NCI-H2196 treated with DMSO at 0.1 percent for 48 hours (cell line): ENCODE measurements at regions not wholly inside any gene's neighbourhood (a gene's known extent, or its start where the extent isn't known, plus 50 kb on each side); places are given as distances from the start of the nearest gene placed in this dataset.

ENCODE experiments used
- DNase-seq: peaks from one replicate; lab custom pipeline; 2025; ENCODE audit not compliant: unreplicated experiment; lab: John Stamatoyannopoulos, UW

DNA sequence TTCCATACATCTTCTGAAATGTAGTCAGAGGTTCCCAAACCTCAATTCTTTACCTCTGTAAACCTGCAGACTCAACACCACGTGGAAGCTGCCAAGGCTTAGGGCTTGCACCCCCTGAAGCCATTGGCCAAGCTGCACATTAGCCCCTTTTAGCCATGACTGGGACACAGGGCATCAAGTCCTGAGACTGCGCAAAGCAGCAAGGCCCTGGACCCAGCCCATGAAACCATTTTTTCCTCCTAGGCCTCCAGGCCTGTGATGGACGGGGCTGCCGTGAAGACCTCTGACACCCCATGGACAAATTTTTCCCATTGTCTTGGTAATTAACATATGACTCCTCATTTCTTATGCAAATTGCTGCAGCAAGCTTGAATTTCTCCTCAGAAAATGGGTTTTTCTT lies 727.8 kb downstream of the C6orf118 start:
- no peak for DNase-seq

DNA sequence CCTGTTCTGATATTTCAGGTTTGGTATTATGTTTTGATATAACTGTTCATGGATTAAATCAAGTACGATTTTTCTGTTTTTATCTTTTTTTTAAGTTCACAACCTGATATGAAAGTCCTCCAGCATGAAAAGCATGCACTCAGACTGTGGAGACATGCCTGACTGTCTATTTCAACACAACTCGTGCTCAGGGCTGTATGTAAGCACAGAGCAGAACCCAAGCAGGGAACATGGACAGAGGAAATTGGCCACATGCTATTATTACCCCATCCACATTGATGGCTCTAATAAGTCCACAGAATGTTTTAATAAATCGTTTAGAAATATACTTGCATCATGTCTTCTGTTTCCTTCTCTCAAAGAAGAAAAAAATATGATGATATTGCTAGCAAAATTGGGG lies 730.4 kb downstream of the C6orf118 start:
- no peak for DNase-seq

DNA sequence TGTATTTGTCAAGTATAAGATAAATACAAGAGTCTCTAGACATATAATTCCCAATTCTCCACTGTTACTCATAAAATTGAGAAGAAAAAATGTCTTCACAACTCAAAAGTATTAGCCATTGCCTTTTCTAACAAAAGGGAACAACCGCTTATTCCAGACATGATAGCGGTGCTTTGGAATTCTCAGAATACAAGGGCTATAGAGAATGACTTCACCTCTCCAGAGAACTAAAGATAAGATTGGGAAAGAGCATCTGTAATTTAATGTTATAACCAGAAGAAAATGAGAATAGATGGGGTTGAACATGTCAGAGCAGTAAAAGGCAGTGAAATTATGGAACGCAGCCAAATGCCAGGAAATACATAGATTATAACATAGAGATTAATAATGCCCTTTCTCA lies 730.8 kb downstream of the C6orf118 start:
- no peak for DNase-seq

DNA sequence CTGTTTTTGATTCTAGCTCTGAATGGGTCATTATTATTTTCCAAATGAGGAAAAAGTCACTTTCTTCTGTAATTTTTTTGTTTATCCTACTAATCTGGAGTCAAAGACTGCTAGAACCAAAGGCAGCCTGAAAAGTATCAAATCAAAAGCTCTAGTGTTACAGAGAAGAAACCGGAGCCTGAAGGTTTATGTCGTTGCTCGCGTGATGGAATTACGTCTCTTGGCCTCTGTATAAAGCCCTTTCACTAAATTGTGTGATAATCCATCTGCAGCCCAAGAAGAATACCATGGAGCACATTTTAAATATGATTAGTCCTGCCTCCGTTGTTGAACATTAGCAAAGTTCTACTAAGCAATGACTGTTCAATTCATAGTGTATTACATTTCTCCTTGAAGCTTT lies 738.6 kb downstream of the C6orf118 start:
- no peak for DNase-seq

DNA sequence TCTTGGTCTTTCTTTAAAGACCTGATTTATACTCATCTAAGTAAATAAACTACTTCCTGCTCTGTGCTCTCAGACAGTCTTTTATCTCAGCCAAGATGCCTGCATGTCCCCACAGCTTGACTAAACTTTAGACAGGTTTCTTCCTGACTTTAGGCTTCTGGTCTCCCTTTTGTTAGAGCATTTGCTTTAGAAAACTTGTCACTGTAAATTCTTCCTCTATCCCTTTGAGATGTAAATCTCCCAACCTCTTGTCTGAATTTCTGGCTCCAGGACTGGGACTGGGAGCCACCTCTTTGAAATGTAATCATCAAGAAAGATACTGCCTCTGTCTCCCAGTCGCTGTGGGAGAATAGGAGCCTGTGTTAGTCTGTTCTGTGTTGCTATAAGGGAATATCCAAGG lies 739.9 kb downstream of the C6orf118 start:
- no peak for DNase-seq

DNA sequence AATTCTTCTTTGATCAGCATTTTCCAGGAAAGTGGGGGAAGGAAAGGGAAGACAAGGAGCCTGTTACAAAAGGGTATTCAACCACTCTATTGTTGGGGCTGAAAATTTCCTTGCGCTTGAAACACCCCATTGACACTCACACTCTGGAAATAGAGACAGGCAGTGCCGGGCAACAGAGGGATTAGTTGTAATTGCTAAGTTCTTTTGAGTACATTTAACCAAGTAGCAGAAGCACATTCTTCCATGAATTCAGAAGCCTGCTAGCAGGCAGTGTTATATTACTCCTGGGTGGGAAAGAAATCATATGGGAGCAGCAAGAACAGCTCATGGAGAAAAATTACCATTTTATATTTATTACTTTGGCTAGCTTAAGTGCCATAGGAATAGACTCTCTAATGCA lies 745.5 kb downstream of the C6orf118 start:
- no peak for DNase-seq

DNA sequence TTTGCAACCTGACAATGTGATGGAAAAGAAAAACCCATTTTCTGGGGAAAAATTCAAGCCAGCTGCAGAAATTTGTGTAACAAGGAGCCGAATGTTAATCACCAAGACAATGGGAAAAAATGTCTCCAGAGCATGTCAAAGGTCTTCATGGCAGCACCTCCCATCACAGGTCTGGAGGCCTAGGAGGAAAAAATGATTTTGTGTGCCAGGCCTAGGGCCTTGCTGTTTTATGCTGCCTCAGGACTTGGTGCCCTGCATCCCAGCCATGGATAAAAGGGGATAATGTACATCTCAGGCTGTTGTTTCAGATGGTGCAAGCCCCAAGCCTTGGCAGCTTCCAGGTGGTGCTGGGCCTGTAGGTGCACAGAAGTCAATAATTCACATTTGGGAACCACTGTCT lies 747.7 kb downstream of the C6orf118 start:
- no peak for DNase-seq

DNA sequence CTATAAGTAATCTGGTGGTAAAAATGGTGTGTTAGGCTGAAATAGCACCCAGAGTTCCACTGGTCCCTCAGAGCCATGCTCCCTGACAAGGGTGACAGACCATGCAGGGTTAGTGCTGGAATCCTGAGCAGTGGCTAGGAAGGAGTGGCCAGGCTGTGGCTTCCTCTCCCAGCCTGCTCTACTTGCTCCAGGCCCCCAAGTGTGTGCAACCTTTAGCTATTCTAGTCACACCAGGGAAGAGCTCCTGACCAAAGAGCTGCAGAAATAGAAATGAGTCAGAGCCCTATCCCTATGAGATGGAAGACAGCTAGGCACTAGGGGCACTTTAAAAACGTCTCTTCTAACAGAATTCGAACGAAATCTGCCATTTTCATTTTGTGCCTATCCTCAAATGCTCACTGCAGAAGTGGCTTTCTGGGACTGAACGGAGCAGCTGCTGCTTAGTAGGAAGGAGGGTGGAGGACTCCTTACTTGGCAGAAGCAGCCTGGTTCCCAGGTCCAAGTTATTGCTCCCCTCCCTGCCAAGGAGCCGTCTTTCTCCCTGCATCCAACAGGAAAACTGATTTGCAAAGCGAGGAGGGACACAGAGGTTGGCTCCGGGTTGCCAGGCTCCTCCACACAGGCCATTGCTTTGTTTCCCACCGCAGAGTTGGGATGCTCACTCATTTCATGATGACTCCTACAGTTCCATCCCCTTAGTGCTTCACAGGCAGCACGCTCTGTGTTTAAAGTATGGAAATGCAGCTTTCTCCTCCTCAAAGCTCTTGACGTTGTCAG lies 754.5 kb downstream of the C6orf118 start:
- DNase-seq: no peak

DNA sequence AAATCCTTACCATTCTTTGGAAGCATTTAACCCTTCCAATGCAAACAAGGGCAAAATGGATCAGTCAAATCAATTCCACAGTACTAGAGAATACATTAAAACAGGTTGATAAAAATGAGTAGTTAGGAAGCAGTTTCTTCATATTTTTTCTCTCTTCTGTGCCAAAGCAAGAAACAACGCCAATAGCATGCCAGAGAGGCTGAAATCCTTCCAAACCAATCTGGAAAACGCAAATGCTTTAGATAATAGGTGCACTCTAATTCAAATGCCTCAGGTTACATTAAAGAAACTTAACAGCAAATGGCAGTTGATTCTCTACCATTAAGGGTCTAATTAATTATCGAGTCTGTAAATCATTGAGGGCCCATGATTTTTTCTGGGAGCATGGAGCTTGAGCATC lies 755.2 kb downstream of the C6orf118 start:
- no peak for DNase-seq

DNA sequence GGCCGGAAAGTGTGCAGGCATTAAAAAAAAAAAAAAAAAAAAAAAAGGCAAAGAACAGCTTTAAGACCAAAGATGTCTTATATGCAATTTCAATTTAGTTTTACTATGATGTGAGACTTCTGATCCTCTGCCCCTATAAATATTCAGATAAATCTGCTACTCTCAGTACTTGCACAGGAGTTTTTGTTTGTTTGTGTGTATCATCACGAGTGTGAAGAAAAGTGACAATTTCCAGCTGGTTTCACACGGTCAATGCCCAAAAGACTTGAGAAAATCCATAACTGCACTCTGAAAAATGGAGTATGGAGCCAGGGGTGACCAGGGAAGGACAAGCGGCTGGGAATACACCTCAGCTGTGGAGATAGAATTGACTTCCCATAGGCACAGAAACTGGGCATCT lies 757.7 kb downstream of the C6orf118 start:
- no peak for DNase-seq

DNA sequence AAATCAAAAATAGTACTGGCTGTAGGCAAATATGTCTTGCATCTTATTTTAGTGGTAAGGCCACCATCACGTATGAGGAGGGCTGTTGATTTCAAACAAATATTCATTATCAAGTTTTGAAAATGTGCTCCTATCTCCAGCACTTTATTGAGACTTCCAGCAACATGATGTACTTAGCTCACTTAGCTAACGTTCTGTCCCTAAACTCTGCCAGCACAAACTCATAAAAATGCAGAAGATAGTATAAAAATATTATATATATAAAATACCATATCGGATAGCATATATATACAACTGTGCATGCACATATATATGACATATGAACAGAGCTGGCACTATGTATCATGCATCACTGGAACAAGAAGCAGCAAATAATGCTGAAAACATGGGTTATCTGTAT lies 762.3 kb downstream of the C6orf118 start:
- DNase-seq: no peak

DNA sequence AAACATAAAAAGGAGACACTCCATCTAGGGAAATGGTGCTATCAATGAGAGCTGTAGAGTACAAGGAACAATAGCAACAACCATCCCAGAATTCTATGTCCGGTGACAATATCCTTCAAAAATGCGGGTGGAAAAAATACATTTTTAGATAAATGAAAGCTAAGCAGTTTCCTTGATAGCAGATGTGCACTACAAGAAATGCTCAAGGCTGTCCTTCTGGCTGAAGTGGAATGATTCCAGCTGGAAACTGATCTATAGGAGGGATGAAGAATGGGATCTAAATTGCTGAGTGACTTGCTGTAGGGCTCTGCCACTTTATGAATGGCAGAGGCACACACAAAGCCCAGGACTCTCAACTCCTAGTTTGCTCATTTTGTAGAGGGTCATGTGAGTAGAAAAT lies 763.1 kb downstream of the C6orf118 start:
- no peak for DNase-seq

DNA sequence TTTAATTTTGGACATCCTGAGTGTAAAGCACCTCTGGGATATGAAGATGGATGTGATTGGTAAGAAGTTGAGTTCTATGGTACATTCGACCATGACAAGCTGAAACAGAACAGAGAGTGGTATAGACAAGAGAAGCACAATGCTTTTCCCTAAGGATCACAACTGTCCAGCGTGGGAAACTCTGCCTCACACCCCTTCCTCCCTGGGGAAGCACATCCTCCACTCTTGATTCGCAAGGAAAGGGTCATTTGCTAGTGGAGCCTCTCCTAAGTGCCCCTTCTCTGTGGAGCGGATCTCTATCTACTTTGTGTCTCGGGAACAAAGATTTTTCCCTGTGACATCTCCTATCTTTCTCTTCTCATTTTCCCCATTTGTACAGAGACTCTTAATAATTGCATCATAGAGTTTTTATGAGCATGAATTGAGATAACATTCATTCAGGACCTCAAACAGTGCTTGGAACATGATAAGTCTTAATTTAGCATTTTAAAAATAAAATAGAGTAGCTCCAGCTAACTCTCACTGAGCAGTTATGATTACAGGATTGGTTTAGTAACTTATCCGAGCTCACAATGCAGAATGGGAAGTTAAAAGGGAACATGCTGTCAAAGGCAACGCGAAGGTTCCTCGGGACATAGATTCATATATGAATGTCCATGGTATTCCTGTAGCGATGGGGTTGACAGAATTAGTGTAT lies 775.2 kb downstream of the C6orf118 start:
- DNase-seq: no peak

DNA sequence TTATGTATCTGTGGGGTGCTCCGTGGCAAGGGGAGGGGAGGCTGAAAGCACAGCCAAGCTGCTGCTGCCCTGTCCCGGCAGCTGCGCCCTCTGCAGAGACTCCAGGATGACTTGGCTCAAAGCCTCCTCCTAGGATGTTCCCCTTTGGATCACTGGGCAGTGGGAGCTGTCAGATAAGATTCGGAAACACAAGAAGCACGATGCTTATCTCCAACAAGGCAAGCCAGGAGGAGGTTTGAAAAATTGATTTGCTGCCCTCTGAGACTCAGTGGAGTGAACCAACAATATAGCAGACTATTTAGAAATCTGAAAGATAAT lies 776.4 kb downstream of the C6orf118 start:
- DNase-seq: no peak

DNA sequence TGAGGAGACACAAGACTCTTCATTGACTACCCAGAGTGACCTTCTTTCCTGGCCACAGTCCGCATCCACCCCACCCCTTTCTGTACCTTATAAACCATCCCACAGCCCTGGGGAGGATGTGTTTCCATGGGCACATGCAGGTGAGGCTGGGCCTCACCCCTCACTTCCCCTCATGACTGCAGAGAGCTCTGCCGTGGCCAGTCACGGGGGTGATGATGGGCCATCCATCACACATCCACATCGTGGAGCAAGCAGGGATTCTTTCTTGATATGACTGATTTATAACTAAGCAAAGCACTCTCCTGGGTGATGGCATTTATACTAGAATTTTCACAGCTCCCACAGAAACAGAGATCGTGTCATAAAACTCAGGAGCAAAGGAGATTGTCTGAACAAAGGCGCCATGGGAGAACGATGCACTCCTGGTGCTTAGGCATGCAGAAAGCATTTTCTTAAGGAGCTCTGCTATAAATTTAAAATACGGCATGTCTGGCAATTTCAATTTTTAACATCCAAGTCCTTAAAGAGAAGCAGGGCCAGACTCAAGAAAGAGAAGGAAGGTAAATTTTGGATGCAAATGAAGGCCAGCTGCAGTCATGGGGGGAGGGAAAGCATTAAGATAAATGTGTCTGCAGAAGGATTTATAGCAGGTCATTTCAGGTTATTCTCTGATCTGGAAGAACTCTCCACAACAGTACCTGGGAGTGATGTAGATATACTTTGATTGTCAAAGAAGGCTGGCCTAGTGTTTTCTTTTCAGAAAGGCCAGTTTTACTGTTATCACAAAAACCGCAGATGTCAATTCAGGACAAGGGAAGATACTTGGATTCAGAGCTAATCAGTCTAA lies 777.0 kb downstream of the C6orf118 start:
- no peak for DNase-seq

DNA sequence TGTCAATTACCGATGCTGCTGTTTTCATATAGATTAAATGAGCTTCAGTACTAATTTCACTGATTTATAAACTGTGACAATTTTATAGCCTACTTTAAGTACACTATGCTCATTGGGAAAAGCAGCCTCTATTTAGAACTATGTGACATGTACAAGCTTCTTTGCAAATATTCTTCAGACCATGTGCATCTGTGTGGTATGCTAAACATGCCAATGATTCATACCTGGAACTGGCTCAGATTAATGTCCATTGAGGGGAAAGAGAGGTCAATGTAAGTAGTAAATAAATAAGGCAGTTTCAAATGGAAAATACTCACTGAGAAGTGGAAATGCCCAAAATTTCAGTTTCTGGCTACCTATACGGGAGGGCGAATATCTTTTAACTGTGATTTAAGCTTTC lies 777.7 kb downstream of the C6orf118 start:
- no peak for DNase-seq

DNA sequence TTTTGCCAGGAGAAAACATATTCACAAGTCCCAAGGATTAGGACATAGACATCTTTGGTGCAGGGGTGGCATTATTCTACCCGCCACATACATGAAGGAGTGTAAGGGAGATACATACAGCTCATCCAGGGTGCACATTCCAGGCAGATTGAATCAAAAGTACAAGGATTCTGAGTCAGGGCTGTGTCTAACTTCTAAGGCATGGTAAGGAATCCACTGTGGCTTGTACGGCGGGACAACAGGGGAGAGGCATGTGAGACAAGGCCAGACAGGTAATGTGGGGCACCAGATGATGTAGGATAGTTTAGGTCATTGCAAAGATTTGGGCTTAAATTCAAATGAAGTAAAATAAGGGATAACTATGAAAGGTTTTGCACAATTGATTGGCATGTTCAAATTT lies 780.9 kb downstream of the C6orf118 start:
- DNase-seq: no peak

DNA sequence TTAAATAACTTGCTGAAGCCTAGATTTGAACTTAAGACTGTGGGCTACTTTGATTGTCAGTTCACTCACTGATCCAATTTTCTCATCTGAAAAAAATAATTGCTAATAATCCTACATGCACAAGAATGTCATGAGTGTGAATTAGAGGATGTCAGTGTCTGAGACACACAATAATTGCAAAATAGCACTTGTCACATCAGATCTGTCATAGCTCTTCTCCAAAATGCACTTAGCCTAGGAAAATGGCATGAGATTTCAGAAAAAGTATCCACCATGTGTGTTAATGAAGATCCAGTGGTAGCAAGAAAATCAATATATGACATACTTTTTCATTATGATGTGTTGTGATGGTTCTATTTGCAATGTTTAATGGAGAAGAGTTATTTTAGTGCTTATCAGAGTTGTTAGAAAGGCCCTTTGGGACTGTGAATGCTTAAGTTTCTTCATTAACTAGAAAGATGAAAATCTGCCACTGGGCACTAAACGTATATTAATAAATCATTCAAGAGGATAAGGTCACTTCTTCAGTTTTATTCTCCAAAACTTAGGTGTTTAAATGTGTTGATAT lies 786.2 kb downstream of the C6orf118 start:
- no peak for DNase-seq

DNA sequence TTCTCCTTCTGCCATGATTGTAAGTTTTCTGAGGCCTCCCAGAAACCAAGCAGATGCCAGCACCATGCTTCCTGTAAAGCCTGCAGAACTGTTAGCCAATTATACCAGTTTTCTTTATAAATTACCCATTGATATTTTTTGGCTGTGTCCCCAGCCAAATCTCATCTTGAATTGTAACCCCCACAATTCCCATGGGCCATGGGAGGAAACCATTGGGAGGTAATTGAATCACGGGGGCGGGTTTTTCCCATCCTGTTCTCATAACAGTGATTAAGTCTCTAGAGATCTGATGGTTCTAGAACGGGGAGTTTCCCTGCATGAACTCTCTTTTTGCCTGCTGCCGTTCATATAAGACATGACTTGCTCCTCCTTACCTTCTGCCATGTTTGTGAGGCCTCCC lies 788.5 kb downstream of the C6orf118 start:
- DNase-seq: no peak

DNA sequence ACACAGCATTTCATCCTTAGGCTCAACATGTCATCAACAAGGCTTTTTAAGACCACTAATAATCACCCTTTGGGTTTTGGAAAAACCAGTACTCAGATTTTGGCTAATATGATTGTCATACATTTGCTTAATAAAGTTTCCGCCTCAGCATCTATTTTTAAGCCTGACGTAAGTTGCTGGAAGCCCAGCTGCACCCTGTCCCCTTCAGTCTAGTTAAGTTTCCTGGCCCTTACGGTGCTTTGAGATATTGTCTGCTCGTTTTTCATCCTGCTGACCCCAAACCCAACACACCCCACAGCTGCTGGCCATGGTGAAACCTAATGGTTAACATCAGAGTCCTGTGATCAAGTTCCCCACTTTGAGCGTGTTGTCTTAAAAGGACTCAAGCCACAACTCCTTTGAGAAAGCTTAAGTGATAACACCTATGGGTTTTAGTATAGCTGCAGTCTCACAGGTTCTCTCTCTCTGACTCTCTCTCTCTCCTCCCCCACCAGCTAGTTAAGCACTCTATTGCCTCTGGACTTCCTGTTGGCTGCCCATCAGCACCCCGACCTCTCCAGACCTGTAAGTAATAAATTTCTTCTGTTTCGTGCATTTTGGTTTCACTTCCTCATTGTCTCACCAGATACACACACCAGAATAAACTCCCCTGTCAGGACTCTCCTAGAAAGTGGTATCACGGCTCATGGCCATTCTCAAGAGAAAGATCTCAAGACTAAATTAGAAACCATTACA lies 802.0 kb downstream of the C6orf118 start:
- no peak for DNase-seq

DNA sequence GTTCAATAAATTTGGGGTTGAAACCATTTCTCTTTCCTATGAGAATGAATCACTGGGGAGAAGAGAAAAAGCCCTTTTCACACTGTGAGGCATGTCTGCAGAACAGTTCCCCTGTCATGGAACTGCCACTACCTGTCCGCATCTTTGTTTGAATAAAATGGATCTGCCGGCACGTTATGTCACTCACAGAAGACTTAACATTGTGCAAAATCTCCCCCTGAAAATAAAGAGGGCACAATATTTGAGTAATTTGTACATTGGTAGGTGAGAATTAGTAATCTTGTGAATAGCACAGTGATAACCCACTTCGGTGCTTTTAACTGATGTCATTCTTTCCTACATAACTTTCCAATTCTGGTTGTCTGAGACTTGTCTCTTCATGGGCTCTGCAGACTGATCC lies 804.0 kb downstream of the C6orf118 start:
- no peak for DNase-seq
